CD4-positive, alpha-beta T cell (primary cell): ENCODE measurements at regions not wholly inside any gene's neighbourhood (a gene's known extent, or its start where the extent isn't known, plus 50 kb on each side); places are given as distances from the start of the nearest gene placed in this dataset.

Experiments
- ATAC-seq: fragments of 200-7000 bp; cut with Tn5 transposase; one replicate; pipeline ENCODE4 v1.10.0; 2022; ENCODE audit warnings: mild to moderate bottlenecking; ENCODE audit not compliant: poor library complexity
- CTCF ChIA-PET: fragments of 350-600 bp; sonication (Branson Sonifier 250); formaldehyde crosslinking; loops from one replicate; lab custom pipeline; 2021; ENCODE audit warnings: antibody characterized with exemption, inconsistent platforms; lab: Charles Lee
- POLR2A ChIA-PET: fragments of 350-600 bp; sonication (Branson Sonifier 250); formaldehyde crosslinking; loops from one replicate; lab custom pipeline; 2021; ENCODE audit warnings: antibody characterized with exemption, inconsistent platforms; lab: Charles Lee
- DNase-seq, 14 experiments: peaks; one replicate each; pipeline ENCODE4 v3.0.0-alpha.2; 2013 to 2020; ENCODE audit warnings: mixed read lengths in 2 of 14
- H3K27ac ChIP-seq, 2 donors: one replicate each; pipeline versions ENCODE4 v1.5.1 to v1.7.0; 2013; ENCODE audit warnings: low read length in 2 of 2, low read depth in 1 of 2, mild to moderate bottlenecking in 1 of 2
- H3K27me3 ChIP-seq, 2 experiments: 1 replicate in 1 of 2; 2 replicates in 1 of 2; pipeline versions ENCODE4 v1.6.1 to v1.7.0; 2013; ENCODE audit warnings: low read length in 2 of 2, control low read depth in 1 of 2, mild to moderate bottlenecking in 1 of 2, moderate library complexity in 1 of 2; ENCODE audit not compliant: insufficient read depth in 2 of 2, control insufficient read depth in 1 of 2
- H3K36me3 ChIP-seq: one replicate; pipeline ENCODE4 v1.6.1; 2013; ENCODE audit warnings: low read length, control low read depth; ENCODE audit not compliant: insufficient read depth
- H3K4me1 ChIP-seq: one replicate; pipeline ENCODE4 v1.6.1; 2013; ENCODE audit warnings: low read length, control low read depth; ENCODE audit not compliant: insufficient read depth
- H3K4me3 ChIP-seq: one replicate; pipeline ENCODE4 v1.5.1; 2013; ENCODE audit warnings: mild to moderate bottlenecking, low read length, moderate library complexity
- H3K9me3 ChIP-seq, 2 experiments: 1 replicate in 1 of 2; 2 replicates in 1 of 2; pipeline versions ENCODE4 v1.6.1 to v1.7.0; 2013; ENCODE audit warnings: low read length in 2 of 2, mild to moderate bottlenecking in 2 of 2, control low read depth in 1 of 2, moderate library complexity in 1 of 2; ENCODE audit not compliant: control insufficient read depth in 1 of 2, insufficient read depth in 1 of 2
- H3K27ac Mint-ChIP-seq: one replicate; pipeline ENCODE4 v1.8.0; 2020; ENCODE audit warnings: mixed read lengths
- H3K27me3 Mint-ChIP-seq: one replicate; pipeline ENCODE4 v1.8.0; 2021; ENCODE audit warnings: mixed read lengths
- H3K36me3 Mint-ChIP-seq: one replicate; pipeline ENCODE4 v1.8.0; 2021; ENCODE audit warnings: low read depth, mixed read lengths
- H3K4me1 Mint-ChIP-seq: one replicate; pipeline ENCODE4 v1.8.0; 2021; ENCODE audit warnings: low read depth, mixed read lengths
- H3K4me3 Mint-ChIP-seq: one replicate; pipeline ENCODE4 v1.8.0; 2020; ENCODE audit warnings: mild to moderate bottlenecking, mixed read lengths
- H3K9me3 Mint-ChIP-seq: one replicate; pipeline ENCODE4 v1.8.0; 2020; ENCODE audit warnings: mixed read lengths
- CTCF ChIP-seq: fragments of 200-600 bp; IDR thresholded peaks from one replicate; pipeline ENCODE4 v1.8.0; 2022; ENCODE audit warnings: antibody characterized with exemption, mild to moderate bottlenecking
- intact Hi-C, 2 experiments: fragments of 100-400 bp; cut with DNase I in 1 of 2; cut with micrococcal nuclease in 1 of 2; formaldehyde crosslinking; loops; one replicate each; pipeline versions ENCODE4 v1.15.1 to v1.9.0; 2023 to 2025; cut with DNase I, micrococcal nuclease

DNA sequence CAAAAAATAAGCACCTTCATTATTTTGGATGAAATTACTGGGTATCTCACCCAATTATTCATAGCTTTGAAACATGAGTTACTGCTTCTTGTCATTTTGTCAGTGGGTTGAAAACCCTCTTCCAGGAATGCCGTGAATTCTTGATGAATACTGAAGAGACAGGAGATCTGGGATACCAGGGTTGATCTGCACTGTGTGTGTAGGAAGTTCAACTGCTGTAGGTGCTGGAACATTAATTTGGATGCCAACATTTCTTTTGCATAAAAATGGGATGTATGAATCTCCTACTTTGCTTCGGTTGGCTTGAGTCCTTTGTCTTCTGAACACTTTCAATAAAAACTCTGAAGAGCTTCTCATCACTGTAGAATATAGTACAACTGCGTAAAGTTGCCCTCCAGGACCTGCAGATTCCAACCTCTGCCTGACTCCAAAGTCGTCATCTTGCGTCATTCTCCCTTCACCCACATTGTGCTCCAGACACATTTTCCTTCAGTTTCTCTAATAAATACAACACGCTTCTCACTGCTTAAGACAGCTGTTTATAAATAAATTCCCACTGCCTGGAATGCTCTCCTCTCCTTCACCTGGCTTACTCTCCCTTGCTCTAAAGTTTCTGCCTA, 312.7 kb upstream of the TGFBR2 start:
- CTCF ChIA-PET = interaction anchor here (1.2 kb wide), 1 partner anchor 458 kb away, joined by 3 read pairs; no protein-coding TSS in a partner anchor
- Mint-ChIP-seq H3K36me3 (no peaks in the 10 kb centered on the region), H3K4me1 (peaks cover 10% of the 10 kb centered on the region), H3K4me3 (no peak overlapping the region), H3K27me3 (no peaks in the 10 kb centered on the region), H3K27ac (no peak overlapping the region), H3K9me3 (no peaks in the 10 kb centered on the region)
- ATAC-seq (no peak), DNase-seq (no peak)
- no peak overlapping the region for H3K4me3 ChIP-seq
- no peaks in the 10 kb centered on the region for H3K4me1 ChIP-seq
- no peak overlapping the region for H3K27ac ChIP-seq
- no peaks in the 10 kb centered on the region for H3K36me3 ChIP-seq
- no peaks in the 10 kb centered on the region for H3K9me3 ChIP-seq
- TF ChIP-seq CTCF = no peak
- intact Hi-C loops = no loop called here
- H3K27me3 ChIP-seq = no peaks in the 10 kb centered on the region
- POLR2A ChIA-PET = no interaction called here

GRCh38 chr3:30294241-30294667, 312.1 kb upstream of the TGFBR2 start:
- no peaks in the 10 kb centered on the region for H3K27me3 Mint-ChIP-seq
- H3K27ac Mint-ChIP-seq = no peak overlapping the region
- CTCF ChIA-PET = interaction anchor here (1.6 kb wide), 1 partner anchor 11 kb away, joined by 3 read pairs; no protein-coding TSS in a partner anchor
- Histone ChIP-seq H3K36me3 (no peaks in the 10 kb centered on the region), H3K4me3 (no peak overlapping the region), H3K27ac (no peak overlapping the region), H3K9me3 (no peaks in the 10 kb centered on the region), H3K27me3 (no peaks in the 10 kb centered on the region), H3K4me1 (no peaks in the 10 kb centered on the region)
- H3K9me3 Mint-ChIP-seq = no peaks in the 10 kb centered on the region
- H3K4me1 Mint-ChIP-seq = peaks cover 6% of the 10 kb centered on the region
- ATAC-seq (no peak), DNase-seq (no peak)
- no peak overlapping the region for H3K4me3 Mint-ChIP-seq
- intact Hi-C loops = no loop called here
- TF ChIP-seq CTCF = no peak
- no peaks in the 10 kb centered on the region for H3K36me3 Mint-ChIP-seq
- POLR2A ChIA-PET = no interaction called here

GRCh38 chr3:30297112-30297511, 309.3 kb upstream of the TGFBR2 start:
- peaks cover 5% of the 10 kb centered on the region for H3K4me1 Mint-ChIP-seq
- H3K36me3 Mint-ChIP-seq = no peaks in the 10 kb centered on the region
- DNase-seq (no peak), ATAC-seq (no peak)
- no peak overlapping the region for H3K4me3 Mint-ChIP-seq
- no peaks in the 10 kb centered on the region for H3K27me3 Mint-ChIP-seq
- no peaks in the 10 kb centered on the region for H3K9me3 Mint-ChIP-seq
- Histone ChIP-seq H3K27me3 (no peaks in the 10 kb centered on the region), H3K4me3 (no peak overlapping the region), H3K9me3 (no peaks in the 10 kb centered on the region), H3K27ac (no peak overlapping the region), H3K36me3 (no peaks in the 10 kb centered on the region), H3K4me1 (no peaks in the 10 kb centered on the region)
- ChIA-PET CTCF (no interaction called here), POLR2A (interaction anchor here (0.9 kb wide), 1 partner anchor 53 kb away, joined by 3 read pairs; no protein-coding TSS in a partner anchor)
- no peak overlapping the region for H3K27ac Mint-ChIP-seq
- intact Hi-C loops = no loop called here
- no peak for TF ChIP-seq CTCF
